ENCODE measurements at regions not wholly inside any gene's neighbourhood (a gene's known extent, or its start where the extent isn't known, plus 50 kb on each side); places are given as distances from the start of the nearest gene placed in this dataset.

GRCh38 chr11:128055576-128056217 lies 531.7 kb downstream of the ETS1 start:
- ATAC-seq (no peak), FAIRE-seq (no peak)

GRCh38 chr11:128053981-128054931 lies 533.1 kb downstream of the ETS1 start:
- 16% methylated on average over 2 of the region's 2 CpGs for WGBS (ENCODE audit: missing lambda C conversion rate)
- POLR2A ChIA-PET: no interaction called here
- FAIRE-seq: no peak
- TF ChIP-seq FOSB (CRISPR knock-in tag; IDR thresholded peaks at IDR 0.05): no peak
- TF ChIP-seq ZC3H11A (IDR thresholded peaks at IDR 0.05): no peak
- TF ChIP-seq CBX8 (IDR thresholded peaks at IDR 0.05): no peak
- TF ChIP-seq JUN (IDR thresholded peaks at IDR 0.05): no peak
- TF ChIP-seq CEBPB (IDR thresholded peaks at IDR 0.05): no peak
- no peak for TF ChIP-seq PBX3 (IDR thresholded peaks at IDR 0.05)
- TF ChIP-seq ELK1 (IDR thresholded peaks at IDR 0.05; ENCODE audit: low read depth, low read length): no peak
- no peak for TF ChIP-seq SREBF2 (IDR thresholded peaks at IDR 0.05)
- TF ChIP-seq POLR2A (IDR thresholded peaks at IDR 0.05; ENCODE audit: low read length): no peak
- no peak for TF ChIP-seq NPAS2 (CRISPR knock-in tag; IDR thresholded peaks at IDR 0.05; ENCODE audit: borderline replicate concordance)
- TF ChIP-seq USF2 (IDR thresholded peaks at IDR 0.05): no peak
- no peak for TF ChIP-seq CHD4 (IDR thresholded peaks at IDR 0.05; ENCODE audit: borderline replicate concordance)
- TF ChIP-seq FOXS1 (CRISPR knock-in tag; IDR thresholded peaks at IDR 0.05): no peak
- no peak for TF ChIP-seq ESRRA (IDR thresholded peaks at IDR 0.05; ENCODE audit: borderline replicate concordance, low read length)
- no peak for TF ChIP-seq GATA3 (IDR thresholded peaks at IDR 0.05; ENCODE audit: borderline replicate concordance)
- no peak for TF ChIP-seq E2F6 (IDR thresholded peaks at IDR 0.05; ENCODE audit: borderline replicate concordance, low read depth)
- no peak for TF ChIP-seq EHF (CRISPR knock-in tag; IDR thresholded peaks at IDR 0.05)
- no peak overlapping the region for H3K27ac ChIP-seq
- H3K4me2 ChIP-seq: no peak overlapping the region
- no peaks in the 10 kb centered on the region for H3K9me3 ChIP-seq
- CTCF ChIA-PET: no interaction called here
- no peaks in the 10 kb centered on the region for H3K4me1 ChIP-seq
- no peak for ATAC-seq
- H3K4me3 ChIP-seq: no peak overlapping the region
- DNase-seq (ENCODE audit: low read depth in 1 of 2, low spot score in 1 of 2): no peak

More at GRCh38 chr11:128055576-128056217, 531.7 kb downstream of the ETS1 start:
- Histone ChIP-seq H3K9me3 (no peaks in the 10 kb centered on the region), H3K4me1 (no peaks in the 10 kb centered on the region), H3K27ac (no peak overlapping the region), H3K4me3 (no peak overlapping the region), H3K4me2 (no peak overlapping the region)
- DNase-seq (ENCODE audit: low read depth in 1 of 2, low spot score in 1 of 2): no peak
- TF ChIP-seq BCL3 (IDR thresholded peaks at IDR 0.05) (no peak), ZFP36 (IDR thresholded peaks at IDR 0.05; ENCODE audit: borderline replicate concordance, partially characterized antibody) (no peak), CBX2 (IDR thresholded peaks at IDR 0.05; ENCODE audit: borderline replicate concordance, low read depth) (no peak), NPAS2 (CRISPR knock-in tag; IDR thresholded peaks at IDR 0.05; ENCODE audit: borderline replicate concordance) (no peak), HES2 (IDR thresholded peaks at IDR 0.05) (no peak)
- ChIA-PET POLR2A (no interaction called here), CTCF (interaction anchor here (0.7 kb wide), 1 partner anchor 691 kb away, joined by 4 read pairs; no protein-coding TSS in a partner anchor)
- 0% methylated on average over 3 of the region's 3 CpGs for WGBS (ENCODE audit: missing lambda C conversion rate)
